HEK293 (cell line): ENCODE measurements at regions not wholly inside any gene's neighbourhood (a gene's known extent, or its start where the extent isn't known, plus 50 kb on each side); places are given as distances from the start of the nearest gene placed in this dataset.

Experiments
- ATF2 ChIP-seq: fragments of 450-650 bp; formaldehyde crosslinking; IDR thresholded peaks from 2 replicates; pipeline ENCODE4 v1.5.1; 2016; ENCODE audit warnings: missing biosample characterization, missing genetic modification characterization, low read depth
- ZNF777 ChIP-seq: fragments of 450-650 bp; formaldehyde crosslinking; IDR thresholded peaks from 2 replicates; pipeline ENCODE4 v1.5.1; 2017; ENCODE audit warnings: missing biosample characterization, missing genetic modification characterization, borderline replicate concordance

DNA sequence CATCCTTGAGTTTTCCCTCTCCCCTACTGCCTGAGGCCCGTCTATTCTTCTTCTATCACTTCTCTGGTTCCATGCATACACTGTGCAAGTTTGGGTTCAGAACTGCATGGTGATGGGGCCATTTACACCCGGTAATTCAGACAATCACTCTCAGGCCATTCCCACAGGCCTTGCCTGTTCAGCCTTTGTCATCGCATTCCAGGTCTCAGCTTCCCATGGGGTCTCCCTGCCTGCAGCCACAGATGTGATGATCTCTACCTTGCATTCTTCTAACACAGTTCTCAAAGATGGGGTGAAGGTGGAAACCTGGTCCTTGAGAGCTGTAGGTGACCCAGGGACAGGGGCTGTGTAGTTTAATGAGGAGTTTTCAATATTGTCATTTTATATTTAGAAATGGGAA, 209.2 kb upstream of the TOPAZ1 start:
- TF ChIP-seq ZNF777 (tag by site-specific recombination) (no peak), ATF2 (no peak)
